HEK293 (cell line): ENCODE measurements at regions not wholly inside any gene's neighbourhood (a gene's known extent, or its start where the extent isn't known, plus 50 kb on each side); places are given as distances from the start of the nearest gene placed in this dataset.

Experiments
- PRDM1 ChIP-seq: fragments of 450-650 bp; formaldehyde crosslinking; IDR thresholded peaks from 2 replicates; pipeline ENCODE4; 2016; ENCODE audit warnings: missing biosample characterization, missing genetic modification characterization
- SALL2 ChIP-seq: fragments of 450-650 bp; formaldehyde crosslinking; IDR thresholded peaks from 2 replicates; pipeline ENCODE4 v1.5.0; 2017; ENCODE audit warnings: missing biosample characterization, mild to moderate bottlenecking, missing genetic modification characterization, borderline replicate concordance
- TF ChIP-seq, protein P1 (sequence below): fragments of 450-650 bp; formaldehyde crosslinking; IDR thresholded peaks from 2 replicates; pipeline ENCODE4 v1.5.1; 2016; ENCODE audit warnings: missing biosample characterization, missing genetic modification characterization
- TF ChIP-seq, protein P2 (sequence below): fragments of 450-650 bp; formaldehyde crosslinking; IDR thresholded peaks from 2 replicates; pipeline ENCODE4 v1.5.1; 2016; ENCODE audit warnings: missing biosample characterization, missing genetic modification characterization

- TF ChIP-seq, protein P1, sequence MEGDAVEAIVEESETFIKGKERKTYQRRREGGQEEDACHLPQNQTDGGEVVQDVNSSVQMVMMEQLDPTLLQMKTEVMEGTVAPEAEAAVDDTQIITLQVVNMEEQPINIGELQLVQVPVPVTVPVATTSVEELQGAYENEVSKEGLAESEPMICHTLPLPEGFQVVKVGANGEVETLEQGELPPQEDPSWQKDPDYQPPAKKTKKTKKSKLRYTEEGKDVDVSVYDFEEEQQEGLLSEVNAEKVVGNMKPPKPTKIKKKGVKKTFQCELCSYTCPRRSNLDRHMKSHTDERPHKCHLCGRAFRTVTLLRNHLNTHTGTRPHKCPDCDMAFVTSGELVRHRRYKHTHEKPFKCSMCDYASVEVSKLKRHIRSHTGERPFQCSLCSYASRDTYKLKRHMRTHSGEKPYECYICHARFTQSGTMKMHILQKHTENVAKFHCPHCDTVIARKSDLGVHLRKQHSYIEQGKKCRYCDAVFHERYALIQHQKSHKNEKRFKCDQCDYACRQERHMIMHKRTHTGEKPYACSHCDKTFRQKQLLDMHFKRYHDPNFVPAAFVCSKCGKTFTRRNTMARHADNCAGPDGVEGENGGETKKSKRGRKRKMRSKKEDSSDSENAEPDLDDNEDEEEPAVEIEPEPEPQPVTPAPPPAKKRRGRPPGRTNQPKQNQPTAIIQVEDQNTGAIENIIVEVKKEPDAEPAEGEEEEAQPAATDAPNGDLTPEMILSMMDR (tag by site-specific recombination), result no peak
- TF ChIP-seq PRDM1 (tag by site-specific recombination) (no peak), SALL2 (tag by site-specific recombination) (no peak)
- TF ChIP-seq, protein P2, sequence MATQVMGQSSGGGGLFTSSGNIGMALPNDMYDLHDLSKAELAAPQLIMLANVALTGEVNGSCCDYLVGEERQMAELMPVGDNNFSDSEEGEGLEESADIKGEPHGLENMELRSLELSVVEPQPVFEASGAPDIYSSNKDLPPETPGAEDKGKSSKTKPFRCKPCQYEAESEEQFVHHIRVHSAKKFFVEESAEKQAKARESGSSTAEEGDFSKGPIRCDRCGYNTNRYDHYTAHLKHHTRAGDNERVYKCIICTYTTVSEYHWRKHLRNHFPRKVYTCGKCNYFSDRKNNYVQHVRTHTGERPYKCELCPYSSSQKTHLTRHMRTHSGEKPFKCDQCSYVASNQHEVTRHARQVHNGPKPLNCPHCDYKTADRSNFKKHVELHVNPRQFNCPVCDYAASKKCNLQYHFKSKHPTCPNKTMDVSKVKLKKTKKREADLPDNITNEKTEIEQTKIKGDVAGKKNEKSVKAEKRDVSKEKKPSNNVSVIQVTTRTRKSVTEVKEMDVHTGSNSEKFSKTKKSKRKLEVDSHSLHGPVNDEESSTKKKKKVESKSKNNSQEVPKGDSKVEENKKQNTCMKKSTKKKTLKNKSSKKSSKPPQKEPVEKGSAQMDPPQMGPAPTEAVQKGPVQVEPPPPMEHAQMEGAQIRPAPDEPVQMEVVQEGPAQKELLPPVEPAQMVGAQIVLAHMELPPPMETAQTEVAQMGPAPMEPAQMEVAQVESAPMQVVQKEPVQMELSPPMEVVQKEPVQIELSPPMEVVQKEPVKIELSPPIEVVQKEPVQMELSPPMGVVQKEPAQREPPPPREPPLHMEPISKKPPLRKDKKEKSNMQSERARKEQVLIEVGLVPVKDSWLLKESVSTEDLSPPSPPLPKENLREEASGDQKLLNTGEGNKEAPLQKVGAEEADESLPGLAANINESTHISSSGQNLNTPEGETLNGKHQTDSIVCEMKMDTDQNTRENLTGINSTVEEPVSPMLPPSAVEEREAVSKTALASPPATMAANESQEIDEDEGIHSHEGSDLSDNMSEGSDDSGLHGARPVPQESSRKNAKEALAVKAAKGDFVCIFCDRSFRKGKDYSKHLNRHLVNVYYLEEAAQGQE (tag by site-specific recombination), result no peak
Measured at GRCh38 chr7:114175125-114175524, 239.5 kb upstream of the FOXP2 start.
